GM21723 (cell line): ENCODE measurements at regions not wholly inside any gene's neighbourhood (a gene's known extent, or its start where the extent isn't known, plus 50 kb on each side); places are given as distances from the start of the nearest gene placed in this dataset.

ENCODE experiments used
- ATAC-seq: cut with Tn5 transposase; IDR thresholded peaks from one replicate; pipeline ENCODE4 v1.9.1; 2021; ENCODE audit warnings: mild to moderate bottlenecking, moderate library complexity; ENCODE audit not compliant: unreplicated experiment

- ATAC-seq, result no peak
Measured at GRCh38 chr2:114373591-114373990, 68.8 kb upstream of the DPP10 start.

- ATAC-seq, result no peak
Measured at GRCh38 chr2:114384441-114384840, 58.0 kb upstream of the DPP10 start.

DNA sequence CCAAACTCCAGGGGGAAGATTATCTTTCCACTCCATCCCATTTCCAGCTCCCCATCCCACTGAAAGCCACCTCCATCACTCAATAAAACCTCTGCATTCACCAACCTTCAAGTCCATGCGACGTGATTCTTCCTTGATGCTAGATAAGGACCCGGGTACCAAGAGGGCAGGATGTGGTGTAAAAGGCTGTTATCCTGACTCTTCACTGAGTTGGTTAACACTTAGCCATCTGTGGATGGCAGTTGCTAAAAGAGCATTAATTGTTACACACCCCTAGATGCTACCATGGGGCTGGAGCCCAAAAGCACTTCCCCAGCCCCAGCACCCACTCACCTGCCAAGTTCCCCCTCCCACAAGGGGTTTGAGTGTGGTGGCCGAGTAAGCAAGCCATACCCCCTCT is 53.4 kb upstream of the DPP10 start:
- ATAC-seq, result no peak
